K562 (cell line): ENCODE measurements at regions not wholly inside any gene's neighbourhood (a gene's known extent, or its start where the extent isn't known, plus 50 kb on each side); places are given as distances from the start of the nearest gene placed in this dataset.

Experiments used
- BDP1 ChIP-seq: IDR thresholded peaks from 3 replicates; pipeline ENCODE4 v1.6.1; 2011; ENCODE audit not compliant: insufficient read length, insufficient read depth
- HEY1 ChIP-seq: fragments of 250-450 bp; sonication (Bioruptor Pico); IDR thresholded peaks from 2 replicates; pipeline ENCODE4 v1.5.0; 2020; ENCODE audit warnings: mild to moderate bottlenecking, moderate library complexity, borderline replicate concordance
- HLTF ChIP-seq: fragments of 450-650 bp; IDR thresholded peaks from 2 replicates; pipeline ENCODE4 v1.6.1; 2016
- JUND ChIP-seq, 2 experiments: IDR thresholded peaks; 2 replicates in 1 of 2; 3 replicates in 1 of 2; pipeline ENCODE4 v1.6.1; 2011; ENCODE audit warnings: borderline replicate concordance in 2 of 2, low read depth in 2 of 2, low read length in 2 of 2, improper control_type of control experiment in 1 of 2, missing biosample characterization in 1 of 2, missing genetic modification characterization in 1 of 2, missing genetic modification reagents in 1 of 2
- MCM2 ChIP-seq: fragments of 450-650 bp; IDR thresholded peaks from 2 replicates; pipeline ENCODE4 v1.6.1; 2017; ENCODE audit warnings: low read depth, mild to moderate bottlenecking
- SNIP1 ChIP-seq: fragments of 450-650 bp; IDR thresholded peaks from 2 replicates; pipeline ENCODE4 v1.7.1; 2017; ENCODE audit warnings: low read depth, mild to moderate bottlenecking
- SNRNP70 ChIP-seq: fragments of 200-400 bp; formaldehyde crosslinking; optimal IDR thresholded peaks from 2 replicates; pipeline ENCODE3; 2017; ENCODE audit warnings: low read depth, low read length
- SRSF3 ChIP-seq: fragments of 200-400 bp; formaldehyde crosslinking; IDR thresholded peaks from 2 replicates; pipeline ENCODE4 v1.6.1; 2016; ENCODE audit warnings: mild to moderate bottlenecking, low read length, moderate library complexity; ENCODE audit not compliant: insufficient read depth
- XRCC4 ChIP-seq: IDR thresholded peaks from one replicate; pipeline ENCODE4 v1.6.1; 2011; ENCODE audit not compliant: insufficient read depth, insufficient read length; ENCODE audit errors: extremely low read depth
- ZKSCAN3 ChIP-seq: fragments of 250-450 bp; sonication (Bioruptor Pico); IDR thresholded peaks from 2 replicates; pipeline ENCODE4 v1.4.0; 2020
- TF ChIP-seq, protein P1 (sequence below): IDR thresholded peaks from 2 replicates; pipeline ENCODE4 v1.6.1; 2011; ENCODE audit warnings: borderline replicate concordance, low read depth, mild to moderate bottlenecking, moderate library complexity, low read length; ENCODE audit not compliant: insufficient read depth, poor library complexity, severe bottlenecking
- TF ChIP-seq, protein P2 (sequence below): fragments of 450-650 bp; conservative IDR thresholded peaks from 2 replicates; pipeline ENCODE4 v1.6.1; 2016; ENCODE audit warnings: missing genetic modification characterization, low read depth, mild to moderate bottlenecking, missing compliant biosample characterization, moderate library complexity
- TF ChIP-seq, protein P3 (sequence below): fragments of 450-650 bp; IDR thresholded peaks from 2 replicates; pipeline ENCODE4 v1.6.1; 2017; ENCODE audit warnings: antibody characterized with exemption
- TF ChIP-seq, protein P4 (sequence below): IDR thresholded peaks from 2 replicates; pipeline ENCODE4 v1.6.1; 2012; ENCODE audit warnings: low read depth, low read length, improper control_type of control experiment, borderline replicate concordance
- TF ChIP-seq, protein P5 (sequence below): fragments of 450-650 bp; IDR thresholded peaks from 2 replicates; pipeline ENCODE4 v1.6.1; 2017; ENCODE audit warnings: mild to moderate bottlenecking, moderate library complexity

DNA sequence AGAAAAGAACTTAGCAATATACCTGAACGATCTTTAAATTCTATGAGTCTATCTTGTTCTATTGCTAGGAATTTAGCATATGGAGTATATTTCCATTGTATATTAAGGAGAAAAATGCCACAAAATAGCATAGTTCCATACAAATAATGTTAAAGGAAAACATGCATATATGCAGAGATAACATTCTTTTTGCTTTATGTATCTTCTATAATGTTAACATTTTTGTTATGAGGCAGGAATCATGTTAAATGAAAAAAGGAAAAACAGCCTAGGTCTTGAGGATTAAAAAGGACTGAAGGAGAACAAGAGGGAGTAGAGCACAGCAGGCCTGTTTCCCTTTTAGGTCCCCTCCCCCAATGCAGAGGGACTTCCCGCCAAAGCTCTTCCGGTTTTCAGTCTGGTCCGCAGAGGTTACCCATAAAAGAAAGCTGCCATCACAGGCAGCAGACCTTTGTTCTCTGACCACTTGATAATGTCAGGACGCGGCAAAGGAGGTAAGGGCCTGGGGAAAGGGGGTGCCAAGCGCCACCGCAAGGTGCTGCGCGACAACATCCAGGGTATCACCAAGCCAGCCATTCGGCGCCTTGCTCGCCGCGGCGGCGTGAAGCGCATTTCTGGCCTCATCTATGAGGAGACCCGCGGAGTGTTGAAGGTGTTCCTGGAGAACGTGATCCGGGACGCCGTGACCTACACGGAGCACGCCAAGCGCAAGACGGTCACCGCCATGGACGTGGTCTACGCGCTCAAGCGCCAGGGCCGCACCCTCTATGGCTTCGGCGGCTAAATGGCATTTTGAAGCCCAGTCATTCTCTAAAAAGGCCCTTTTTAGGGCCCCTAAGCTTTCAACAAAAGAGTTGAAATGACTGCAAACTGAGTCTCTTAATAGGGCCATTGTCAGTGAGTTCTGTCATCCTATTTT is 108.4 kb upstream of the PRSS16 start (continued):
- no peak for TF ChIP-seq XRCC4
- no peak for TF ChIP-seq ZKSCAN3 (CRISPR knock-in tag)
- TF ChIP-seq HEY1 = no peak
- TF ChIP-seq BDP1 = no peak
- TF ChIP-seq, protein P1, sequence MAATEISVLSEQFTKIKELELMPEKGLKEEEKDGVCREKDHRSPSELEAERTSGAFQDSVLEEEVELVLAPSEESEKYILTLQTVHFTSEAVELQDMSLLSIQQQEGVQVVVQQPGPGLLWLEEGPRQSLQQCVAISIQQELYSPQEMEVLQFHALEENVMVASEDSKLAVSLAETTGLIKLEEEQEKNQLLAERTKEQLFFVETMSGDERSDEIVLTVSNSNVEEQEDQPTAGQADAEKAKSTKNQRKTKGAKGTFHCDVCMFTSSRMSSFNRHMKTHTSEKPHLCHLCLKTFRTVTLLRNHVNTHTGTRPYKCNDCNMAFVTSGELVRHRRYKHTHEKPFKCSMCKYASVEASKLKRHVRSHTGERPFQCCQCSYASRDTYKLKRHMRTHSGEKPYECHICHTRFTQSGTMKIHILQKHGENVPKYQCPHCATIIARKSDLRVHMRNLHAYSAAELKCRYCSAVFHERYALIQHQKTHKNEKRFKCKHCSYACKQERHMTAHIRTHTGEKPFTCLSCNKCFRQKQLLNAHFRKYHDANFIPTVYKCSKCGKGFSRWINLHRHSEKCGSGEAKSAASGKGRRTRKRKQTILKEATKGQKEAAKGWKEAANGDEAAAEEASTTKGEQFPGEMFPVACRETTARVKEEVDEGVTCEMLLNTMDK = no peak
- TF ChIP-seq, protein P2, sequence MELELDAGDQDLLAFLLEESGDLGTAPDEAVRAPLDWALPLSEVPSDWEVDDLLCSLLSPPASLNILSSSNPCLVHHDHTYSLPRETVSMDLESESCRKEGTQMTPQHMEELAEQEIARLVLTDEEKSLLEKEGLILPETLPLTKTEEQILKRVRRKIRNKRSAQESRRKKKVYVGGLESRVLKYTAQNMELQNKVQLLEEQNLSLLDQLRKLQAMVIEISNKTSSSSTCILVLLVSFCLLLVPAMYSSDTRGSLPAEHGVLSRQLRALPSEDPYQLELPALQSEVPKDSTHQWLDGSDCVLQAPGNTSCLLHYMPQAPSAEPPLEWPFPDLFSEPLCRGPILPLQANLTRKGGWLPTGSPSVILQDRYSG (tag) = no peak
- no peak for TF ChIP-seq SRSF3
- TF ChIP-seq, protein P3, sequence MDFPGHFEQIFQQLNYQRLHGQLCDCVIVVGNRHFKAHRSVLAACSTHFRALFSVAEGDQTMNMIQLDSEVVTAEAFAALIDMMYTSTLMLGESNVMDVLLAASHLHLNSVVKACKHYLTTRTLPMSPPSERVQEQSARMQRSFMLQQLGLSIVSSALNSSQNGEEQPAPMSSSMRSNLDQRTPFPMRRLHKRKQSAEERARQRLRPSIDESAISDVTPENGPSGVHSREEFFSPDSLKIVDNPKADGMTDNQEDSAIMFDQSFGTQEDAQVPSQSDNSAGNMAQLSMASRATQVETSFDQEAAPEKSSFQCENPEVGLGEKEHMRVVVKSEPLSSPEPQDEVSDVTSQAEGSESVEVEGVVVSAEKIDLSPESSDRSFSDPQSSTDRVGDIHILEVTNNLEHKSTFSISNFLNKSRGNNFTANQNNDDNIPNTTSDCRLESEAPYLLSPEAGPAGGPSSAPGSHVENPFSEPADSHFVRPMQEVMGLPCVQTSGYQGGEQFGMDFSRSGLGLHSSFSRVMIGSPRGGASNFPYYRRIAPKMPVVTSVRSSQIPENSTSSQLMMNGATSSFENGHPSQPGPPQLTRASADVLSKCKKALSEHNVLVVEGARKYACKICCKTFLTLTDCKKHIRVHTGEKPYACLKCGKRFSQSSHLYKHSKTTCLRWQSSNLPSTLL = peak; percentile 100
- TF ChIP-seq SNRNP70 = peak; percentile 98
- TF ChIP-seq, protein P4, sequence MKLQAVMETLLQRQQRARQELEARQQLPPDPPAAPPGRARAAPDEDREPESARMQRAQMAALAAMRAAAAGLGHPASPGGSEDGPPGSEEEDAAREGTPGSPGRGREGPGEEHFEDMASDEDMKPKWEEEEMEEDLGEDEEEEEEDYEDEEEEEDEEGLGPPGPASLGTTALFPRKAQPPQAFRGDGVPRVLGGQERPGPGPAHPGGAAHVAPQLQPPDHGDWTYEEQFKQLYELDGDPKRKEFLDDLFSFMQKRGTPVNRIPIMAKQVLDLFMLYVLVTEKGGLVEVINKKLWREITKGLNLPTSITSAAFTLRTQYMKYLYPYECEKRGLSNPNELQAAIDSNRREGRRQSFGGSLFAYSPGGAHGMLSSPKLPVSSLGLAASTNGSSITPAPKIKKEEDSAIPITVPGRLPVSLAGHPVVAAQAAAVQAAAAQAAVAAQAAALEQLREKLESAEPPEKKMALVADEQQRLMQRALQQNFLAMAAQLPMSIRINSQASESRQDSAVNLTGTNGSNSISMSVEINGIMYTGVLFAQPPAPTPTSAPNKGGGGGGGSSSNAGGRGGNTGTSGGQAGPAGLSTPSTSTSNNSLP = 0 out of 2 replicates have a peak, but pooled peaks have one; percentile 50
- peak; percentile 64; the same call in 1 of the 2 replicates for TF ChIP-seq SNIP1
- TF ChIP-seq, protein P5, sequence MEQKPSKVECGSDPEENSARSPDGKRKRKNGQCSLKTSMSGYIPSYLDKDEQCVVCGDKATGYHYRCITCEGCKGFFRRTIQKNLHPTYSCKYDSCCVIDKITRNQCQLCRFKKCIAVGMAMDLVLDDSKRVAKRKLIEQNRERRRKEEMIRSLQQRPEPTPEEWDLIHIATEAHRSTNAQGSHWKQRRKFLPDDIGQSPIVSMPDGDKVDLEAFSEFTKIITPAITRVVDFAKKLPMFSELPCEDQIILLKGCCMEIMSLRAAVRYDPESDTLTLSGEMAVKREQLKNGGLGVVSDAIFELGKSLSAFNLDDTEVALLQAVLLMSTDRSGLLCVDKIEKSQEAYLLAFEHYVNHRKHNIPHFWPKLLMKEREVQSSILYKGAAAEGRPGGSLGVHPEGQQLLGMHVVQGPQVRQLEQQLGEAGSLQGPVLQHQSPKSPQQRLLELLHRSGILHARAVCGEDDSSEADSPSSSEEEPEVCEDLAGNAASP = no peak
- TF ChIP-seq HLTF = no peak
- TF ChIP-seq JUND (IDR thresholded peaks at IDR 0.05; ENCODE audit: borderline replicate concordance, low read depth, low read length) = peak; percentile 72
- TF ChIP-seq JUND (tag; IDR thresholded peaks at IDR 0.05; ENCODE audit: borderline replicate concordance, low read depth, low read length) = peak; percentile 34; the same call in 2 of the 3 replicates
- no peak for TF ChIP-seq MCM2
